K562 (cell line): ENCODE measurements at regions not wholly inside any gene's neighbourhood (a gene's known extent, or its start where the extent isn't known, plus 50 kb on each side); places are given as distances from the start of the nearest gene placed in this dataset.

Source experiments
- ATAC-seq: fragments of 200-7000 bp; cut with Tn5 transposase; 3 replicates; pipeline ENCODE4 v1.9.1; 2020; ENCODE audit warnings: moderate library complexity
- BruUV-seq: library from RNA; stranded (reverse); fragments of 400-500 nt; replicated peaks from 2 replicates; lab custom pipeline; 2021; lab: Mats Ljungman, UMichigan
- CTCF ChIA-PET: fragments of 300-600 bp; formaldehyde crosslinking; extraction: SDS; loops from one replicate; lab custom pipeline; 2021; ENCODE audit warnings: low intra/inter-chr PET ratio; lab: Yijun Ruan, JAX
- POLR2A ChIA-PET: fragments of 300-600, 350-650 bp; sonication (Branson Sonifier 250); formaldehyde crosslinking; extraction: SDS; loops from one replicate; lab custom pipeline; 2021; ENCODE audit warnings: antibody characterized with exemption, inconsistent platforms; lab: Yijun Ruan, JAX
- DNase-seq, 4 experiments: peaks; one replicate each; pipeline versions ENCODE4 v3.0.0 to v3.0.0-alpha.2; 2011 to 2018; ENCODE audit warnings: low spot score in 3 of 4, mixed read lengths in 3 of 4; ENCODE audit errors: extremely low read depth in 1 of 4
- FAIRE-seq: peaks from 2 replicates; lab custom pipeline; 2011; peaks lifted over from hg19 to GRCh38; lab: Jason Lieb, UNC
- H2AFZ ChIP-seq: 2 replicates; pipeline ENCODE4 v1.6.0; 2011; ENCODE audit warnings: low read depth, low read length, control low read depth, inconsistent platforms
- H3K27ac ChIP-seq: fragments of 200-600 bp; 3 replicates; pipeline ENCODE4 v1.8.0; 2011; ENCODE audit warnings: low read depth, mild to moderate bottlenecking, control low read depth, inconsistent platforms, low read length, moderate library complexity, mixed read lengths; ENCODE audit errors: extremely low read depth
- H3K27me3 ChIP-seq, 2 experiments: fragments of 300-600 bp in 1 of 2; 2 replicates in 1 of 2; 3 replicates in 1 of 2; pipeline versions ENCODE4 v1.6.0 to v1.8.0; 2011; ENCODE audit warnings: inconsistent platforms in 2 of 2, low read length in 2 of 2, mild to moderate bottlenecking in 1 of 2, mixed read lengths in 1 of 2, moderate library complexity in 1 of 2; ENCODE audit not compliant: control insufficient read depth in 2 of 2, insufficient read depth in 2 of 2
- H3K36me3 ChIP-seq: fragments of 300-600 bp; 3 replicates; pipeline ENCODE4 v1.8.0; 2011; ENCODE audit warnings: mild to moderate bottlenecking, low read length, inconsistent platforms; ENCODE audit not compliant: control insufficient read depth, insufficient read depth
- H3K4me1 ChIP-seq, 2 experiments: fragments of 200-600 bp in 1 of 2; replicated peaks in 1 of 2; 2 replicates in 1 of 2; 3 replicates in 1 of 2; pipeline versions ENCODE4 v1.5.1 to v1.8.0; 2011; ENCODE audit warnings: inconsistent platforms in 2 of 2, low read length in 2 of 2, mild to moderate bottlenecking in 1 of 2, mixed read lengths in 1 of 2, moderate library complexity in 1 of 2; ENCODE audit not compliant: control insufficient read depth in 2 of 2, insufficient read depth in 2 of 2
- H3K4me2 ChIP-seq: 2 replicates; pipeline ENCODE4 v1.6.1; 2011; ENCODE audit warnings: low read length, control low read depth, inconsistent platforms, mixed read lengths; ENCODE audit not compliant: insufficient read depth
- H3K4me3 ChIP-seq: fragments of 200-600 bp; sonication (generic), shearing (Covaris generic); 2 replicates; pipeline ENCODE4 v1.5.1; 2016; ENCODE audit warnings: control low read depth, inconsistent platforms
- H3K79me2 ChIP-seq: fragments of 200-600 bp; 3 replicates; pipeline ENCODE4 v1.8.0; 2011; ENCODE audit warnings: low read length, inconsistent platforms; ENCODE audit not compliant: control insufficient read depth, insufficient read depth
- H3K9ac ChIP-seq, 2 experiments: 2 replicates each; pipeline versions ENCODE4 v1.6.0 to v1.6.1; 2011; ENCODE audit warnings: low read depth in 2 of 2, low read length in 2 of 2, control low read depth in 1 of 2, inconsistent platforms in 1 of 2, mild to moderate bottlenecking in 1 of 2, mixed read lengths in 1 of 2; ENCODE audit not compliant: insufficient read depth in 1 of 2
- H3K9me1 ChIP-seq: one replicate; pipeline ENCODE4 v1.6.0; 2011; ENCODE audit warnings: inconsistent platforms, mild to moderate bottlenecking, low read length, moderate library complexity; ENCODE audit not compliant: control insufficient read depth, insufficient read depth
- H3K9me3 ChIP-seq: replicated peaks from 2 replicates; pipeline ENCODE4 v1.5.1; 2011; ENCODE audit warnings: low read depth, low read length, inconsistent platforms; ENCODE audit not compliant: control insufficient read depth, insufficient read depth
- H4K20me1 ChIP-seq: replicated peaks from 2 replicates; pipeline ENCODE4 v1.6.1; 2011; ENCODE audit warnings: low read length, inconsistent platforms, mixed read lengths; ENCODE audit not compliant: control insufficient read depth, insufficient read depth
- CBX1 ChIP-seq: sonication (generic); IDR thresholded peaks from 2 replicates; pipeline ENCODE4 v1.6.1; 2016; ENCODE audit warnings: antibody characterized with exemption, low read depth, mild to moderate bottlenecking
- CREB1 ChIP-seq, 2 experiments: sonication (generic) in 1 of 2; formaldehyde crosslinking in 1 of 2; IDR thresholded peaks; 2 replicates each; pipeline versions ENCODE4 v1.6.1 to v1.8.0; 2012 to 2022; ENCODE audit warnings: inconsistent platforms in 1 of 2, mild to moderate bottlenecking in 1 of 2, missing genetic modification reagents in 1 of 2, moderate library complexity in 1 of 2
- ETV1 ChIP-seq: fragments of 450-650 bp; conservative IDR thresholded peaks from 2 replicates; pipeline ENCODE4 v1.6.1; 2016; ENCODE audit warnings: missing genetic modification characterization, control low read depth, low read depth, missing compliant biosample characterization
- HOXB6 ChIP-seq: fragments of 250-450 bp; sonication (Bioruptor Pico); IDR thresholded peaks from 2 replicates; pipeline ENCODE4 v1.5.1; 2022; ENCODE audit warnings: mild to moderate bottlenecking, borderline replicate concordance
- KDM4B ChIP-seq, 2 experiments: fragments of 450-650 bp in 1 of 2; sonication (generic) in 1 of 2; IDR thresholded peaks; 2 replicates each; pipeline ENCODE4 v1.6.1; 2016 to 2017; ENCODE audit warnings: borderline replicate concordance in 2 of 2, antibody characterized with exemption in 1 of 2, low read depth in 1 of 2, mild to moderate bottlenecking in 1 of 2
- MNT ChIP-seq, 2 experiments: fragments of 450-650 bp; conservative IDR thresholded peaks; 2 replicates each; pipeline ENCODE4 v1.6.1; 2017; ENCODE audit warnings: mild to moderate bottlenecking in 2 of 2, moderate library complexity in 2 of 2
- MTF1 ChIP-seq: fragments of 250-450 bp; sonication (Bioruptor Pico); IDR thresholded peaks from 2 replicates; pipeline ENCODE4 v1.9.0; 2021; ENCODE audit warnings: moderate library complexity, mild to moderate bottlenecking, inconsistent platforms, borderline replicate concordance
- NR3C1 ChIP-seq: sonication (generic); formaldehyde crosslinking; IDR thresholded peaks from 2 replicates; pipeline ENCODE4 v1.8.1; 2022; ENCODE audit warnings: missing genetic modification reagents
- RBM25 ChIP-seq: fragments of 200-400 bp; formaldehyde crosslinking; IDR thresholded peaks from 2 replicates; pipeline ENCODE4 v1.6.1; 2018; ENCODE audit warnings: low read length, low read depth, moderate library complexity; ENCODE audit not compliant: severe bottlenecking
- RBM39 ChIP-seq: fragments of 200-400 bp; formaldehyde crosslinking; optimal IDR thresholded peaks from 2 replicates; pipeline ENCODE3; 2018; ENCODE audit warnings: low read depth, low read length
- SRSF3 ChIP-seq: fragments of 200-400 bp; formaldehyde crosslinking; IDR thresholded peaks from 2 replicates; pipeline ENCODE4 v1.6.1; 2016; ENCODE audit warnings: mild to moderate bottlenecking, low read length, moderate library complexity; ENCODE audit not compliant: insufficient read depth
- STAT5A ChIP-seq: IDR thresholded peaks from 2 replicates; pipeline ENCODE4 v1.6.1; 2012; ENCODE audit warnings: low read length, inconsistent platforms, borderline replicate concordance
- TSC22D4 ChIP-seq: fragments of 450-650 bp; IDR thresholded peaks from 2 replicates; pipeline ENCODE4 v1.6.1; 2016; ENCODE audit warnings: missing genetic modification characterization, missing biosample characterization, control low read depth
- ZNF41 ChIP-seq: fragments of 250-450 bp; sonication (Bioruptor Pico); conservative IDR thresholded peaks from 2 replicates; pipeline ENCODE4 v1.4.0; 2020; ENCODE audit warnings: mild to moderate bottlenecking
- WGBS: fragments of 100-300 bp; shearing (Covaris generic); methylation state at CpG from one replicate; pipeline ENCODE4 v1.1.6; 2016; ENCODE audit warnings: low coverage, mixed read lengths; ENCODE audit not compliant: insufficient coverage; ENCODE audit errors: missing lambda C conversion rate; 5-methylcytosine and 5-hydroxymethylcytosine counted together
- in situ Hi-C: fragments of 300-500 bp; cut with MboI; formaldehyde crosslinking; loops from 4 replicates; pipeline ENCODE4 v1.15.0; 2018; ENCODE audit warnings: inconsistent platforms, mixed read lengths
- intact Hi-C: fragments of 100-400 bp; cut with micrococcal nuclease; formaldehyde crosslinking; loops from 2 replicates; pipeline ENCODE4 v1.14.2; 2022

GRCh38 chr4:127446427-127446885 is 186.3 kb upstream of the INTU start:
- ATAC-seq (no peak), DNase-seq (no peak), FAIRE-seq (no peak)
- WGBS, result 2% methylated on average over 4 of the region's 4 CpGs
- no TSS peak for BruUV-seq
- Histone ChIP-seq H3K79me2 (no peaks in the 10 kb centered on the region), H2AFZ (no peak overlapping the region), H3K9me1 (no peaks in the 10 kb centered on the region), H3K4me3 (no peak overlapping the region), H3K4me1 (no peaks in the 10 kb centered on the region), H3K4me2 (no peak overlapping the region), H3K36me3 (no peaks in the 10 kb centered on the region), H3K27ac (no peak overlapping the region), H3K27me3 (peaks cover 0 to 4% of the 10 kb centered on the region in 2 experiments; a peak in 3 of 5 replicates), H4K20me1 (no peaks in the 10 kb centered on the region), H3K9me3 (no peaks in the 10 kb centered on the region), H3K9ac (no peak overlapping the region)
- in situ Hi-C loops, result no loop called here
- intact Hi-C loops, result no loop called here
- TF ChIP-seq RBM25, result no peak
- no peak for TF ChIP-seq CREB1 (IDR thresholded peaks at IDR 0.05)
- TF ChIP-seq CREB1 (CRISPR knock-in tag; IDR thresholded peaks at IDR 0.05), result no peak
- TF ChIP-seq HOXB6 (CRISPR knock-in tag), result no peak
- ChIA-PET CTCF (no interaction called here), POLR2A (no interaction called here)

DNA sequence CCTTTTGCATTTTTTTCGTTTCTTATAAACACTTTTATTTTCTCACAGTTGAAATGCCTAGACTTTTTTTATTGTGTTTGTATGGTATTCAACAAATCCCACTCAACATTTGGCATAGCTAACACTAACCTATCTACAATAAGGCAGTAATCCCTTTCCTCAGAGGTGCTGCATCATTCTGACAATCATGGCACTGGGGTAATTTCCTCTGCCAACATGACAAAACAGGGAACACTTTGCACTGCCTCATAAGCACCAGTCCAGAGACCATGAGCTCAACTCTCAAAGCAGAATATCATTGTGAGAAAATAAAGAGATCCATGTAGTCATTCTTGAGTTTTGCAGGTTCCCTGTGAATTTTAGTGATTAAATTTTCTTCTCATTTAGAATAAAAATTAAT is 183.8 kb upstream of the INTU start:
- no peaks in the 10 kb centered on the region; a peak in 1 of 5 replicates for H3K27me3 ChIP-seq
- no peak overlapping the region for H3K4me3 ChIP-seq
- ChIA-PET CTCF (no interaction called here), POLR2A (no interaction called here)
- no peaks in the 10 kb centered on the region for H3K4me1 ChIP-seq
- no peak overlapping the region for H3K4me2 ChIP-seq
- whole genome bisulfite sequencing, result 0% methylated on average over 1 of the region's 1 CpG
- BruUV-seq, result no TSS peak
- H3K9ac ChIP-seq, result no peak overlapping the region
- DNase-seq, result no peak
- intact Hi-C loops, result no loop called here
- H3K9me3 ChIP-seq, result no peaks in the 10 kb centered on the region
- H3K79me2 ChIP-seq, result no peaks in the 10 kb centered on the region
- FAIRE-seq, result no peak
- H2AFZ ChIP-seq, result no peak overlapping the region
- no peak for ATAC-seq
- H4K20me1 ChIP-seq, result no peaks in the 10 kb centered on the region
- H3K9me1 ChIP-seq, result no peaks in the 10 kb centered on the region
- no peak overlapping the region for H3K27ac ChIP-seq
- H3K36me3 ChIP-seq, result no peaks in the 10 kb centered on the region
- in situ Hi-C loops, result no loop called here
- no peak for TF ChIP-seq ETV1 (tag)
- TF ChIP-seq NR3C1 (CRISPR knock-in tag), result no peak
- TF ChIP-seq MNT (conservative IDR thresholded peaks at IDR 0.05), result no peak
- no peak for TF ChIP-seq STAT5A
- no peak for TF ChIP-seq SRSF3
- TF ChIP-seq ZNF41, result no peak
- no peak for TF ChIP-seq KDM4B (IDR thresholded peaks at IDR 0.05; ENCODE audit: borderline replicate concordance in 2 of 2, low read depth in 1 of 2)
- no peak for TF ChIP-seq CBX1
- no peak for TF ChIP-seq TSC22D4 (tag)
- TF ChIP-seq MTF1 (CRISPR knock-in tag), result no peak
- no peak for TF ChIP-seq RBM39
